Upper lobe of right lung (tissue), 1 donor: ENCODE measurements at regions not wholly inside any gene's neighbourhood (a gene's known extent, or its start where the extent isn't known, plus 50 kb on each side); places are given as distances from the start of the nearest gene placed in this dataset.

Experiments used
- ATAC-seq: fragments of 200-7000 bp; cut with Tn5 transposase; one replicate; pipeline ENCODE4 v1.9.1; 2020; ENCODE audit warnings: mild to moderate bottlenecking, moderate library complexity
- DNase-seq: peaks from one replicate; pipeline ENCODE4 v3.0.0-alpha.2; 2020
- H3K27ac ChIP-seq: fragments of 200-600 bp; one replicate; pipeline ENCODE4 v1.8.0; 2022
- H3K27me3 ChIP-seq: fragments of 200-600 bp; one replicate; pipeline ENCODE4 v1.8.0; 2022; ENCODE audit warnings: mild to moderate bottlenecking
- H3K36me3 ChIP-seq: fragments of 200-600 bp; one replicate; pipeline ENCODE4 v1.8.0; 2022
- H3K4me1 ChIP-seq: fragments of 200-600 bp; one replicate; pipeline ENCODE4 v1.8.0; 2022
- H3K4me3 ChIP-seq: fragments of 200-600 bp; one replicate; pipeline ENCODE4 v1.8.0; 2022; ENCODE audit warnings: mild to moderate bottlenecking
- H3K9me3 ChIP-seq: fragments of 200-600 bp; one replicate; pipeline ENCODE4 v1.8.0; 2022
- CTCF ChIP-seq: fragments of 200-600 bp; IDR thresholded peaks from one replicate; pipeline ENCODE4 v1.8.0; 2022; ENCODE audit warnings: antibody characterized with exemption
- intact Hi-C: fragments of 100-400 bp; cut with DNase I; formaldehyde crosslinking; loops from one replicate; pipeline ENCODE4 v1.11.0; 2022
- donor health status: DM: no; HTN: yes; CAD: no; lungs with severe emphysema.

GRCh38 chr15:25137013-25137412 lies 182.2 kb downstream of the SNRPN start:
- no peaks in the 10 kb centered on the region for H3K9me3 ChIP-seq
- no peaks in the 10 kb centered on the region for H3K27me3 ChIP-seq
- intact Hi-C loops: no loop called here
- no peak overlapping the region for H3K4me3 ChIP-seq
- ATAC-seq: no peak
- DNase-seq: no peak
- TF ChIP-seq CTCF: no peak
- no peaks in the 10 kb centered on the region for H3K36me3 ChIP-seq
- H3K27ac ChIP-seq: no peak overlapping the region
- no peaks in the 10 kb centered on the region for H3K4me1 ChIP-seq

GRCh38 chr15:25169318-25169717 lies 214.5 kb downstream of the SNRPN start:
- intact Hi-C loops: no loop called here
- H3K27ac ChIP-seq: no peak overlapping the region
- peaks cover 16% of the 10 kb centered on the region for H3K9me3 ChIP-seq
- ATAC-seq: no peak
- no peaks in the 10 kb centered on the region for H3K27me3 ChIP-seq
- no peak overlapping the region for H3K4me3 ChIP-seq
- DNase-seq: peak; percentile 38
- no peaks in the 10 kb centered on the region for H3K4me1 ChIP-seq
- H3K36me3 ChIP-seq: no peaks in the 10 kb centered on the region
- TF ChIP-seq CTCF: no peak

GRCh38 chr15:25170113-25170731 lies 215.4 kb downstream of the SNRPN start:
- H3K4me1 ChIP-seq: no peaks in the 10 kb centered on the region
- DNase-seq (peak; percentile 44), ATAC-seq (peak; percentile 15)
- no peaks in the 10 kb centered on the region for H3K36me3 ChIP-seq
- H3K9me3 ChIP-seq: peaks cover 19% of the 10 kb centered on the region
- H3K27me3 ChIP-seq: no peaks in the 10 kb centered on the region
- no peak overlapping the region for H3K4me3 ChIP-seq
- H3K27ac ChIP-seq: no peak overlapping the region
- intact Hi-C loops: no loop called here
- no peak for TF ChIP-seq CTCF

- intact Hi-C loops: no loop called here
- H3K27ac ChIP-seq: no peak overlapping the region
- TF ChIP-seq CTCF: no peak
- ATAC-seq: no peak
- peak; percentile 32 for DNase-seq
- H3K27me3 ChIP-seq: no peaks in the 10 kb centered on the region
- no peaks in the 10 kb centered on the region for H3K36me3 ChIP-seq
- H3K4me1 ChIP-seq: no peaks in the 10 kb centered on the region
- H3K9me3 ChIP-seq: peaks cover 24% of the 10 kb centered on the region
- no peak overlapping the region for H3K4me3 ChIP-seq
These were observed 216.0 kb downstream of the SNRPN start for GRCh38 chr15:25170781-25171110.

- DNase-seq: peak; percentile 45
- intact Hi-C loops: no loop called here
- H3K4me3 ChIP-seq: no peak overlapping the region
- no peak for TF ChIP-seq CTCF
- no peaks in the 10 kb centered on the region for H3K4me1 ChIP-seq
- no peak overlapping the region for H3K27ac ChIP-seq
- ATAC-seq: no peak
- no peaks in the 10 kb centered on the region for H3K27me3 ChIP-seq
- H3K9me3 ChIP-seq: peaks cover 26% of the 10 kb centered on the region
- H3K36me3 ChIP-seq: no peaks in the 10 kb centered on the region
These were observed 216.5 kb downstream of the SNRPN start for GRCh38 chr15:25171111-25171811.
